Fibroblast of lung (primary cell): ENCODE measurements at regions not wholly inside any gene's neighbourhood (a gene's known extent, or its start where the extent isn't known, plus 50 kb on each side); places are given as distances from the start of the nearest gene placed in this dataset.

ENCODE experiments used
- DNase-seq, 2 donors: peaks; one replicate each; pipeline versions ENCODE4 v3.0.0 to v3.0.0-alpha.2; 2010; ENCODE audit warnings: low read depth in 2 of 2
- H2AFZ ChIP-seq: 2 replicates; pipeline ENCODE4 v1.5.1; 2012; ENCODE audit warnings: low read length, control low read depth, inconsistent platforms
- H3K27ac ChIP-seq: 2 replicates; pipeline ENCODE4 v1.5.1; 2011; ENCODE audit warnings: low read length, control low read depth; ENCODE audit not compliant: insufficient read depth
- H3K27me3 ChIP-seq: 2 replicates; pipeline ENCODE4 v1.5.1; 2011; ENCODE audit warnings: mild to moderate bottlenecking, low read length; ENCODE audit not compliant: control insufficient read depth, insufficient read depth
- H3K36me3 ChIP-seq: 2 replicates; pipeline ENCODE4 v1.5.1; 2011; ENCODE audit warnings: low read length; ENCODE audit not compliant: control insufficient read depth, insufficient read depth
- H3K4me1 ChIP-seq: 2 replicates; pipeline ENCODE4 v1.5.1; 2011; ENCODE audit warnings: low read length; ENCODE audit not compliant: control insufficient read depth, insufficient read depth; ENCODE audit errors: extremely low read depth
- H3K4me2 ChIP-seq: 2 replicates; pipeline ENCODE4 v1.5.1; 2011; ENCODE audit warnings: low read length, control low read depth; ENCODE audit not compliant: insufficient read depth; ENCODE audit errors: extremely low read depth
- H3K4me3 ChIP-seq, 4 experiments: fragments of 200-600 bp in 1 of 4; sonication (generic) in 1 of 4; replicated peaks in 1 of 4; 2 replicates each; pipeline ENCODE4 v1.5.1; 2011 to 2016; ENCODE audit warnings: low read length in 4 of 4, low read depth in 3 of 4, mild to moderate bottlenecking in 3 of 4, control low read depth in 2 of 4, inconsistent platforms in 1 of 4, mixed read lengths in 1 of 4; ENCODE audit not compliant: insufficient read depth in 1 of 4; ENCODE audit errors: control extremely low read depth in 1 of 4
- H3K79me2 ChIP-seq: 2 replicates; pipeline ENCODE4 v1.5.1; 2012; ENCODE audit warnings: mild to moderate bottlenecking, low read length, inconsistent platforms; ENCODE audit not compliant: control insufficient read depth, insufficient read depth
- H3K9ac ChIP-seq: 2 replicates; pipeline ENCODE4 v1.5.1; 2011; ENCODE audit warnings: mild to moderate bottlenecking, low read length, control low read depth; ENCODE audit not compliant: insufficient read depth
- H3K9me3 ChIP-seq: 2 replicates; pipeline ENCODE4 v1.5.1; 2012; ENCODE audit warnings: low read depth, low read length; ENCODE audit not compliant: control insufficient read depth, insufficient read depth
- H4K20me1 ChIP-seq: 2 replicates; pipeline ENCODE4 v1.5.1; 2011; ENCODE audit warnings: low read length; ENCODE audit not compliant: control insufficient read depth, insufficient read depth; ENCODE audit errors: extremely low read depth
- EZH2 ChIP-seq: IDR thresholded peaks from 2 replicates; pipeline ENCODE4 v1.5.1; 2012; ENCODE audit warnings: low read length, control low read depth, mild to moderate bottlenecking; ENCODE audit errors: missing control alignments
- TF ChIP-seq, protein P1 (sequence below), 2 donors: IDR thresholded peaks in 1 of 2; conservative IDR thresholded peaks in 1 of 2; 1 replicate in 1 of 2; 2 replicates in 1 of 2; pipeline ENCODE4 v1.5.1; 2011 to 2012; ENCODE audit warnings: low read length in 2 of 2, control low read depth in 1 of 2, inconsistent platforms in 1 of 2, low read depth in 1 of 2, mild to moderate bottlenecking in 1 of 2

DNA sequence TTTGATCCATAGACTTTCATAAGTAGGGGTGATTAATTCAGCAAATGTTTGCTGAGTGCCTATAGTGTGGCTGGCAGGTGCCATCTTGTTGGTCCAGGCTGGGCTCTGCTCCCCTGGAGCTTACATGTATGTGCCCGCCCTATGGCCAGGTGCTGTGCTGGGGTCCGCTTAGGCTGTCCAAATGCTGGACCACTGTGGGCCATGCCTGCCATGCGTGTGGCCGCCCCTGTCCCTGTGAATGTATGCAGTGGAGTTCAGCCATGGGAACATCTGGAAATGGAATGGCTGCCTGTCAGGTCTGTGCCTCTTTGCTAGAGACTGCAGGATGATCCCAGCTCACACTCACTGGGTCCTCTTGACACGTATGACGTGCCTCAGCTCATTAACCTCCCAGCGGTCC is 594.6 kb downstream of the TBC1D22A start:
- Histone ChIP-seq H3K36me3 (no peaks in the 10 kb centered on the region), H3K4me1 (no peaks in the 10 kb centered on the region), H3K9me3 (no peaks in the 10 kb centered on the region), H4K20me1 (no peaks in the 10 kb centered on the region), H3K4me2 (no peak overlapping the region), H3K27me3 (no peaks in the 10 kb centered on the region), H3K9ac (no peak overlapping the region), H3K79me2 (no peaks in the 10 kb centered on the region), H2AFZ (no peak overlapping the region), H3K4me3 (no peak overlapping the region), H3K27ac (no peak overlapping the region)
- TF ChIP-seq, protein P1, sequence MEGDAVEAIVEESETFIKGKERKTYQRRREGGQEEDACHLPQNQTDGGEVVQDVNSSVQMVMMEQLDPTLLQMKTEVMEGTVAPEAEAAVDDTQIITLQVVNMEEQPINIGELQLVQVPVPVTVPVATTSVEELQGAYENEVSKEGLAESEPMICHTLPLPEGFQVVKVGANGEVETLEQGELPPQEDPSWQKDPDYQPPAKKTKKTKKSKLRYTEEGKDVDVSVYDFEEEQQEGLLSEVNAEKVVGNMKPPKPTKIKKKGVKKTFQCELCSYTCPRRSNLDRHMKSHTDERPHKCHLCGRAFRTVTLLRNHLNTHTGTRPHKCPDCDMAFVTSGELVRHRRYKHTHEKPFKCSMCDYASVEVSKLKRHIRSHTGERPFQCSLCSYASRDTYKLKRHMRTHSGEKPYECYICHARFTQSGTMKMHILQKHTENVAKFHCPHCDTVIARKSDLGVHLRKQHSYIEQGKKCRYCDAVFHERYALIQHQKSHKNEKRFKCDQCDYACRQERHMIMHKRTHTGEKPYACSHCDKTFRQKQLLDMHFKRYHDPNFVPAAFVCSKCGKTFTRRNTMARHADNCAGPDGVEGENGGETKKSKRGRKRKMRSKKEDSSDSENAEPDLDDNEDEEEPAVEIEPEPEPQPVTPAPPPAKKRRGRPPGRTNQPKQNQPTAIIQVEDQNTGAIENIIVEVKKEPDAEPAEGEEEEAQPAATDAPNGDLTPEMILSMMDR (conservative IDR thresholded peaks at IDR 0.05 in 1 of 2, IDR thresholded peaks at IDR 0.05 in 1 of 2; ENCODE audit: low read depth in 1 of 2, low read length in 2 of 2): no peak
- no peak for TF ChIP-seq EZH2
- DNase-seq: no peak

DNA sequence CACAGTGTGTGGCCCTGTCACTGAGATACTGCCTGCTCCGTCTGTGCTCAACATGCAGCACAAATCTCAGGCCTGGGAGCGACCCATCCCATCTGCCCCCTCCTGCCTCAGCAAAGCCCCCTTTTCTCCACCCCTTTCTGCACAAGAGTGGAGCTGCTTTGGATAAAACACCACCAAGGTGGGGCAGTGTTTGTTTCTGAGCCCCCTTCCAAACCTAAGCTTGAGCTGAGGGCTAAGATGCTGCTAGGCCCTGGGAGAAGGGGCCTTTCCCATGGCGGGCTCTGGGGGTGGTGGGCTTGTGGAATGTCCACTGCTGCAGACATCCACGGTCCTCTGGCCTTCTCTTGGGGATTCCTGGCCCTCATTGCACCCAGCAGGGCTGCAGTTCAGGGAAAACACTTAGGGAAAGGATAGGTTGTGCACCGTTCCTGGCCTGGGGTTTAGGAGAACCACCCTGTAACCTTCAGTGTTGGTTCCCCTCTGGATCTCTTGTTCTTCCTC is 594.1 kb downstream of the TBC1D22A start:
- TF ChIP-seq EZH2: no peak
- TF ChIP-seq, protein P1 (conservative IDR thresholded peaks at IDR 0.05 in 1 of 2, IDR thresholded peaks at IDR 0.05 in 1 of 2; ENCODE audit: low read depth in 1 of 2, low read length in 2 of 2): no peak
- no peaks in the 10 kb centered on the region for H3K4me1 ChIP-seq

DNA sequence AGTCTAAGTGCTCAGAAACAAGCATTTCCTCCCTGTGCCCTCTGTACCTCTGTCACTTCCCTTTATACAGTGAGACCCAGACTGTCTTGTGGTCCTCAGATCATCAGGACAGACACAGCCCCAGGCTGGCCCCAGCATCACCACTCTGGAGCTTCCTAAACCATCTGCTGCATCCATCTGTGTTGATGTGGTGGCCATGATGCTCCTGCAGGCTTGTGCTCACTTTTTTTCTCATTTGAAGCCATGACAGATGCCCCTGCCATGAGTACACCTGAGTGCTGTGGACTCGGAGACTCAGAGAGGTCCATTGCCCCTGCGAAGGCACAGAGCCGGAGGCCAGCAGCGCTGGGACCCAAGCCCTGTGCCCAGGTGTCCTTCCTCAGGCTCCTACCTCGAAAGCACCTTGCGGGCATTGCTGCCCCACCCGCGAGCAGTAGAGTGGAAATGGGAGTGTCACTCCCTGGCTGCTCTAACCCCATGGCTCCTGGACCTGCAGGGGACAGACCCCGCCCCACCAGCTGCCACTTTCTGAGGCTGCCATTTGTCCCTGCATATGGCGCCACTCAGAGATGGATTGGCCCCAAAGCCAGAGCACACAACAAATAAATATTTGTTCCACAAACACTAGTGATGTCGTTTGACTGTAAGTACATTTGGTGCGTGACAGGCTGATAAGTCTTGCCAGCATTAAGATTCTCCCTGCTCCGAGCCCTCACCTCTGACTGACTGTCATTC is 593.5 kb downstream of the TBC1D22A start:
- H3K9ac ChIP-seq: no peak overlapping the region
- no peaks in the 10 kb centered on the region for H4K20me1 ChIP-seq
- H3K4me2 ChIP-seq: no peak overlapping the region
- H3K4me1 ChIP-seq: no peaks in the 10 kb centered on the region
- H3K9me3 ChIP-seq: no peaks in the 10 kb centered on the region
- H3K27me3 ChIP-seq: no peaks in the 10 kb centered on the region
- no peak for DNase-seq
- H3K4me3 ChIP-seq: no peak overlapping the region
- TF ChIP-seq, protein P1 (conservative IDR thresholded peaks at IDR 0.05 in 1 of 2, IDR thresholded peaks at IDR 0.05 in 1 of 2; ENCODE audit: low read depth in 1 of 2, low read length in 2 of 2): no peak
- TF ChIP-seq EZH2: no peak
- H3K36me3 ChIP-seq: no peaks in the 10 kb centered on the region
- no peak overlapping the region for H2AFZ ChIP-seq
- H3K27ac ChIP-seq: no peak overlapping the region
- no peaks in the 10 kb centered on the region for H3K79me2 ChIP-seq

More for the DNA sequence above, 594.1 kb downstream of the TBC1D22A start:
- no peak for DNase-seq
- Histone ChIP-seq H3K79me2 (no peaks in the 10 kb centered on the region), H3K36me3 (no peaks in the 10 kb centered on the region), H3K27me3 (no peaks in the 10 kb centered on the region), H2AFZ (no peak overlapping the region), H3K9me3 (no peaks in the 10 kb centered on the region), H4K20me1 (no peaks in the 10 kb centered on the region), H3K4me2 (no peak overlapping the region), H3K27ac (no peak overlapping the region), H3K9ac (no peak overlapping the region), H3K4me3 (no peak overlapping the region)
